ENCODE measurements at regions not wholly inside any gene's neighbourhood (a gene's known extent, or its start where the extent isn't known, plus 50 kb on each side); places are given as distances from the start of the nearest gene placed in this dataset.

- no peak overlapping the region for H3K9ac ChIP-seq (ENCODE audit: low read depth in 1 of 2, low read length in 2 of 2)
- H3K27ac ChIP-seq (ENCODE audit: low read depth in 1 of 2, low read length in 2 of 2) = no peak overlapping the region
- no peak for DNase-seq (ENCODE audit: low spot score)
- no peaks in the 10 kb centered on the region for H3K36me3 ChIP-seq (ENCODE audit: control insufficient read depth in 4 of 4, insufficient read depth in 3 of 4, low read depth in 1 of 4, low read length in 3 of 4)
- 36% methylated on average over 2 of the region's 2 CpGs for WGBS
- TF ChIP-seq FOXA2 (IDR thresholded peaks at IDR 0.05) (no peak), YY1 (IDR thresholded peaks at IDR 0.05) (no peak)
- H3K27me3 ChIP-seq (ENCODE audit: control insufficient read depth in 4 of 4, insufficient read depth in 4 of 4, low read length in 3 of 4) = no peaks in the 10 kb centered on the region
- no peaks in the 10 kb centered on the region for H3K4me1 ChIP-seq (ENCODE audit: control insufficient read depth in 4 of 4, insufficient read depth in 4 of 4, low read length in 3 of 4)
- H3K9me3 ChIP-seq (ENCODE audit: control insufficient read depth in 4 of 4, low read length in 3 of 4) = no peaks in the 10 kb centered on the region
- no peak overlapping the region for H3K4me3 ChIP-seq (ENCODE audit: low read depth in 1 of 3, low read length in 3 of 3)
Measured at GRCh38 chr7:86152926-86153325, 490.8 kb upstream of the GRM3 start.

- no peak for TF ChIP-seq ATF3 (IDR thresholded peaks at IDR 0.05)
- TF ChIP-seq TAF1 (conservative IDR thresholded peaks at IDR 0.05) = no peak
- no peak for TF ChIP-seq FOXA1 (IDR thresholded peaks at IDR 0.05)
- no peak for TF ChIP-seq YY1 (IDR thresholded peaks at IDR 0.05)
- TF ChIP-seq RAD21 (IDR thresholded peaks at IDR 0.05) = no peak
- Histone ChIP-seq H3K9ac (ENCODE audit: low read depth in 1 of 2, low read length in 2 of 2) (no peak overlapping the region), H3K27ac (ENCODE audit: low read depth in 1 of 2, low read length in 2 of 2) (no peak overlapping the region), H3K27me3 (ENCODE audit: control insufficient read depth in 4 of 4, insufficient read depth in 4 of 4, low read length in 3 of 4) (no peaks in the 10 kb centered on the region), H3K36me3 (ENCODE audit: control insufficient read depth in 4 of 4, insufficient read depth in 3 of 4, low read depth in 1 of 4, low read length in 3 of 4) (no peaks in the 10 kb centered on the region), H3K9me3 (ENCODE audit: control insufficient read depth in 4 of 4, low read length in 3 of 4) (no peaks in the 10 kb centered on the region), H3K4me1 (ENCODE audit: control insufficient read depth in 4 of 4, insufficient read depth in 4 of 4, low read length in 3 of 4) (no peaks in the 10 kb centered on the region), H3K4me3 (ENCODE audit: low read depth in 1 of 3, low read length in 3 of 3) (no peak overlapping the region)
- DNase-seq (ENCODE audit: low spot score) = no peak
- 45% methylated on average over 4 of the region's 4 CpGs for WGBS
Measured at GRCh38 chr7:86149024-86149665, 494.6 kb upstream of the GRM3 start.

- DNase-seq (ENCODE audit: low spot score) = no peak
- TF ChIP-seq SP1 (IDR thresholded peaks at IDR 0.05) = no peak
- TF ChIP-seq JUND (IDR thresholded peaks at IDR 0.05) = no peak
- TF ChIP-seq REST (IDR thresholded peaks at IDR 0.05) = no peak
- TF ChIP-seq RAD21 (IDR thresholded peaks at IDR 0.05) = no peak
- TF ChIP-seq ZBTB33 (IDR thresholded peaks at IDR 0.05) = no peak
- TF ChIP-seq CTCF (IDR thresholded peaks at IDR 0.05; ENCODE audit: low read depth, low read length, missing input control) = no peak
- no peak for TF ChIP-seq HNF4G (IDR thresholded peaks at IDR 0.05)
- TF ChIP-seq EGR1 (IDR thresholded peaks at IDR 0.05; ENCODE audit: low read depth in 2 of 2) = no peak
- TF ChIP-seq HNF4A (conservative IDR thresholded peaks at IDR 0.05) = no peak
- TF ChIP-seq ATF3 (IDR thresholded peaks at IDR 0.05) = no peak
- no peak for TF ChIP-seq GABPA (IDR thresholded peaks at IDR 0.05 in 1 of 2, conservative IDR thresholded peaks at IDR 0.05 in 1 of 2)
- TF ChIP-seq FOXA2 (IDR thresholded peaks at IDR 0.05) = no peak
- TF ChIP-seq RXRA (IDR thresholded peaks at IDR 0.05) = no peak
- TF ChIP-seq YY1 (IDR thresholded peaks at IDR 0.05) = no peak
- no peaks in the 10 kb centered on the region for H3K36me3 ChIP-seq (ENCODE audit: control insufficient read depth in 4 of 4, insufficient read depth in 3 of 4, low read depth in 1 of 4, low read length in 3 of 4)
- no peak overlapping the region for H3K27ac ChIP-seq (ENCODE audit: low read depth in 1 of 2, low read length in 2 of 2)
- H3K27me3 ChIP-seq (ENCODE audit: control insufficient read depth in 4 of 4, insufficient read depth in 4 of 4, low read length in 3 of 4) = no peaks in the 10 kb centered on the region
- no peaks in the 10 kb centered on the region for H3K4me1 ChIP-seq (ENCODE audit: control insufficient read depth in 4 of 4, insufficient read depth in 4 of 4, low read length in 3 of 4)
- 61% methylated on average over 2 of the region's 2 CpGs for WGBS
- H3K9me3 ChIP-seq (ENCODE audit: control insufficient read depth in 4 of 4, low read length in 3 of 4) = no peaks in the 10 kb centered on the region
- H3K4me3 ChIP-seq (ENCODE audit: low read depth in 1 of 3, low read length in 3 of 3) = no peak overlapping the region
- H3K9ac ChIP-seq (ENCODE audit: low read depth in 1 of 2, low read length in 2 of 2) = no peak overlapping the region
Measured at GRCh38 chr7:86148501-86148900, 495.2 kb upstream of the GRM3 start.

Measured in liver (tissue), 8 donors.